GM23338 (cell line): ENCODE measurements at regions not wholly inside any gene's neighbourhood (a gene's known extent, or its start where the extent isn't known, plus 50 kb on each side); places are given as distances from the start of the nearest gene placed in this dataset.

Experiments
- ATAC-seq: fragments of 200-7000 bp; cut with Tn5 transposase; 3 replicates; pipeline ENCODE4 v1.9.1; 2020
- DNase-seq: peaks from one replicate; pipeline ENCODE4 v3.0.0-alpha.2; 2015; ENCODE audit warnings: low spot score
- H2AFZ ChIP-seq: fragments of 200-600 bp; sonication (generic); 2 replicates; pipeline ENCODE4 v1.8.0; 2016; ENCODE audit warnings: antibody characterized with exemption, mild to moderate bottlenecking, moderate library complexity
- H3F3A ChIP-seq: fragments of 200-600 bp; sonication (generic); replicated peaks from 2 replicates; pipeline ENCODE4 v1.8.0; 2017; ENCODE audit warnings: antibody characterized with exemption, mixed run types, low read depth
- H3K27ac ChIP-seq: fragments of 200-600 bp; sonication (generic); 2 replicates; pipeline ENCODE4 v1.6.1; 2016; ENCODE audit warnings: low read depth
- H3K27me3 ChIP-seq: fragments of 200-600 bp; sonication (generic); 2 replicates; pipeline ENCODE4 v1.8.0; 2016; ENCODE audit warnings: mild to moderate bottlenecking, mixed run types, moderate library complexity; ENCODE audit not compliant: insufficient read depth
- H3K36me3 ChIP-seq: fragments of 200-600 bp; sonication (generic); 2 replicates; pipeline ENCODE4 v1.8.0; 2016; ENCODE audit warnings: mild to moderate bottlenecking; ENCODE audit not compliant: insufficient read depth
- H3K4me1 ChIP-seq: fragments of 200-600 bp; sonication (generic); 2 replicates; pipeline ENCODE4 v1.8.0; 2016; ENCODE audit warnings: mild to moderate bottlenecking, moderate library complexity; ENCODE audit not compliant: insufficient read depth
- H3K4me2 ChIP-seq: fragments of 200-600 bp; sonication (generic); 2 replicates; pipeline ENCODE4 v1.7.1; 2017; ENCODE audit warnings: mixed run types
- H3K4me3 ChIP-seq: fragments of 200-600 bp; sonication (generic); 2 replicates; pipeline ENCODE4 v1.6.1; 2016; ENCODE audit warnings: mixed run types
- H3K79me2 ChIP-seq: fragments of 200-600 bp; sonication (generic); replicated peaks from 2 replicates; pipeline ENCODE4 v1.8.0; 2017; ENCODE audit warnings: mild to moderate bottlenecking; ENCODE audit not compliant: insufficient read depth
- H3K9me2 ChIP-seq: fragments of 200-600 bp; sonication (generic); 2 replicates; pipeline ENCODE4 v1.8.0; 2017; ENCODE audit not compliant: insufficient read depth
- H4K20me1 ChIP-seq: fragments of 200-600 bp; sonication (generic); replicated peaks from 2 replicates; pipeline ENCODE4 v1.8.0; 2017; ENCODE audit warnings: mild to moderate bottlenecking; ENCODE audit not compliant: insufficient read depth
- H3K27ac Mint-ChIP-seq: 2 replicates; pipeline ENCODE4 v1.8.0; 2020; ENCODE audit warnings: inconsistent platforms, mild to moderate bottlenecking, moderate library complexity, mixed read lengths
- H3K27me3 Mint-ChIP-seq: 3 replicates; pipeline ENCODE4 v1.8.0; 2022; ENCODE audit warnings: low read depth, mild to moderate bottlenecking, moderate library complexity, mixed read lengths, inconsistent platforms; ENCODE audit not compliant: insufficient read depth, poor library complexity
- H3K36me3 Mint-ChIP-seq: 3 replicates; pipeline ENCODE4 v1.8.0; 2021; ENCODE audit warnings: low read depth, mild to moderate bottlenecking, inconsistent platforms, moderate library complexity, mixed read lengths
- H3K4me1 Mint-ChIP-seq: 3 replicates; pipeline ENCODE4 v1.8.0; 2020; ENCODE audit warnings: mild to moderate bottlenecking, inconsistent platforms, mixed read lengths
- H3K4me3 Mint-ChIP-seq: 3 replicates; pipeline ENCODE4 v1.8.0; 2021; ENCODE audit warnings: moderate library complexity, mild to moderate bottlenecking, inconsistent platforms, mixed read lengths
- H3K9me3 Mint-ChIP-seq: 3 replicates; pipeline ENCODE4 v1.8.0; 2020; ENCODE audit warnings: moderate library complexity, mild to moderate bottlenecking, inconsistent platforms, mixed read lengths
- EZH2phosphoT487 ChIP-seq: fragments of 200-600 bp; sonication (generic); IDR thresholded peaks from one replicate; pipeline ENCODE4 v1.8.1; 2018; ENCODE audit warnings: antibody characterized with exemption; ENCODE audit not compliant: unreplicated experiment
- POLR2AphosphoS5 ChIP-seq: IDR thresholded peaks from 2 replicates; pipeline ENCODE4 v1.6.1; 2016; ENCODE audit warnings: antibody characterized with exemption, low read depth
- ZNF114 ChIP-seq: fragments of 250-450 bp; sonication (Bioruptor Pico); IDR thresholded peaks from 2 replicates; pipeline ENCODE4 v1.5.0; 2020; ENCODE audit warnings: mild to moderate bottlenecking, moderate library complexity
- ZNF462 ChIP-seq: fragments of 250-450 bp; sonication (Bioruptor Pico); IDR thresholded peaks from 2 replicates; pipeline ENCODE4 v1.5.0; 2020; ENCODE audit warnings: mild to moderate bottlenecking, moderate library complexity

- no peak for TF ChIP-seq ZNF462
- TF ChIP-seq POLR2AphosphoS5: no peak
Observed at GRCh38 chr3:38967693-38967989, 84.1 kb downstream of the SCN11A start (continued).

- Mint-ChIP-seq H3K27ac (no peak overlapping the region), H3K36me3 (no peaks in the 10 kb centered on the region), H3K27me3 (peaks cover 4% of the 10 kb centered on the region), H3K4me3 (no peak overlapping the region), H3K9me3 (no peaks in the 10 kb centered on the region), H3K4me1 (peaks cover 19% of the 10 kb centered on the region; the same call in 2 of the 3 replicates)
- no peaks in the 10 kb centered on the region for H3K27me3 ChIP-seq
- DNase-seq (no peak), ATAC-seq (no peak)
- peaks cover 8% of the 10 kb centered on the region; the same call in 1 of the 2 replicates for H3K4me1 ChIP-seq
- no peaks in the 10 kb centered on the region for H3K36me3 ChIP-seq
- no peak overlapping the region for H3K4me2 ChIP-seq
- H2AFZ ChIP-seq: no peak overlapping the region
- H3K27ac ChIP-seq: no peak overlapping the region
- H3K4me3 ChIP-seq: no peak overlapping the region
- H4K20me1 ChIP-seq: no peaks in the 10 kb centered on the region
- H3F3A ChIP-seq: no peaks in the 10 kb centered on the region
- H3K9me2 ChIP-seq: no peaks in the 10 kb centered on the region
- no peaks in the 10 kb centered on the region for H3K79me2 ChIP-seq
- TF ChIP-seq ZNF114: no peak
- no peak for TF ChIP-seq ZNF462
- TF ChIP-seq EZH2phosphoT487: no peak
- no peak for TF ChIP-seq POLR2AphosphoS5
Observed at GRCh38 chr3:38966811-38967692, 84.7 kb downstream of the SCN11A start.
